HUES64 (cell line): ENCODE measurements at regions not wholly inside any gene's neighbourhood (a gene's known extent, or its start where the extent isn't known, plus 50 kb on each side); places are given as distances from the start of the nearest gene placed in this dataset.

Experiments
- H3K27ac ChIP-seq: 2 replicates; pipeline ENCODE4 v1.7.0; 2013; ENCODE audit warnings: low read depth, low read length, inconsistent platforms
- H3K27me3 ChIP-seq: 2 replicates; pipeline ENCODE4 v1.6.1; 2013; ENCODE audit warnings: mild to moderate bottlenecking, low read length; ENCODE audit not compliant: insufficient read depth
- H3K36me3 ChIP-seq: 2 replicates; pipeline ENCODE4 v1.6.1; 2013; ENCODE audit warnings: mild to moderate bottlenecking, low read length; ENCODE audit not compliant: insufficient read depth
- H3K4me1 ChIP-seq: 2 replicates; pipeline ENCODE4 v1.6.1; 2013; ENCODE audit warnings: mild to moderate bottlenecking, low read length, moderate library complexity; ENCODE audit not compliant: insufficient read depth
- H3K4me3 ChIP-seq: 2 replicates; pipeline ENCODE4 v1.5.1; 2013; ENCODE audit warnings: mild to moderate bottlenecking, low read length, moderate library complexity
- H3K9ac ChIP-seq: 2 replicates; pipeline ENCODE4 v1.6.1; 2013; ENCODE audit warnings: mild to moderate bottlenecking, low read depth, low read length
- H3K9me3 ChIP-seq: 2 replicates; pipeline ENCODE4 v1.6.1; 2013; ENCODE audit warnings: low read depth, low read length; ENCODE audit not compliant: insufficient read depth
- WGBS: fragments of 150-250, 120-280 bp; methylation state at CpG from one replicate; pipeline ENCODE4 v1.1.7; 2013; ENCODE audit warnings: missing lambda C conversion rate; 5-methylcytosine and 5-hydroxymethylcytosine counted together

- WGBS, result 94% methylated on average over 5 of the region's 5 CpGs
- H3K27me3 ChIP-seq, result no peaks in the 10 kb centered on the region
- H3K4me1 ChIP-seq, result no peaks in the 10 kb centered on the region
- no peaks in the 10 kb centered on the region for H3K9me3 ChIP-seq
- no peak overlapping the region for H3K9ac ChIP-seq
- no peak overlapping the region for H3K4me3 ChIP-seq
- no peak overlapping the region for H3K27ac ChIP-seq
- H3K36me3 ChIP-seq, result no peaks in the 10 kb centered on the region
These were observed 146.2 kb upstream of the OSR1 start for GRCh38 chr2:19504400-19505198.

- WGBS, result 93% methylated on average over 3 of the region's 3 CpGs
- Histone ChIP-seq H3K4me3 (no peak overlapping the region), H3K27ac (no peak overlapping the region), H3K4me1 (no peaks in the 10 kb centered on the region), H3K9me3 (no peaks in the 10 kb centered on the region), H3K36me3 (no peaks in the 10 kb centered on the region), H3K9ac (no peak overlapping the region), H3K27me3 (no peaks in the 10 kb centered on the region)
These were observed 145.5 kb upstream of the OSR1 start for GRCh38 chr2:19503915-19504314.

- Histone ChIP-seq H3K9ac (no peak overlapping the region), H3K27me3 (no peaks in the 10 kb centered on the region), H3K27ac (no peak overlapping the region), H3K9me3 (no peaks in the 10 kb centered on the region), H3K4me1 (no peaks in the 10 kb centered on the region), H3K4me3 (no peak overlapping the region), H3K36me3 (no peaks in the 10 kb centered on the region)
- 92% methylated on average over 4 of the region's 4 CpGs for WGBS
These were observed 145.0 kb upstream of the OSR1 start for GRCh38 chr2:19503406-19503805.

GRCh38 chr2:19500126-19500525 is 141.7 kb upstream of the OSR1 start:
- Histone ChIP-seq H3K9me3 (no peaks in the 10 kb centered on the region), H3K27ac (no peak overlapping the region), H3K36me3 (no peaks in the 10 kb centered on the region), H3K27me3 (no peaks in the 10 kb centered on the region), H3K9ac (no peak overlapping the region), H3K4me1 (no peaks in the 10 kb centered on the region), H3K4me3 (no peak overlapping the region)

DNA sequence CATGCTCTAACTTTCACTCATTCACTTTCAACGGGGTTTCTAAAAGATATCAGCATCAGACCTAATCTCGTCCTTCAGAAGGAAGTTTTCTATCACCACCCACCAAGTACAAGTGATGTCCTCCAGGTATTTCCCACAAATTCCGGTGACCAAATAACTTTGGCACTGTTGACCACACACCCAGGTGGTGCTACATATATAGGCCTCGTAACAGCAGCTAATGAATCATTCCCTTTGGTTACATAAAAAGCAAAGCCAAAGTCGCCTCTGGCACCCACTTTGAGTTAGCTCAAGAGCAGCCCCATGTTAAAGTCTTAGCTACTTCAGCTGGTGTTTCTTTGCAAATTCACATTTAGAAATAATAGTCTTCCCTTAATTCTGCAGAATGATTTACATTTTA is 138.2 kb upstream of the OSR1 start:
- H3K4me1 ChIP-seq, result no peaks in the 10 kb centered on the region
- no peak overlapping the region for H3K27ac ChIP-seq
- no peaks in the 10 kb centered on the region for H3K36me3 ChIP-seq
- H3K9ac ChIP-seq, result no peak overlapping the region
- H3K4me3 ChIP-seq, result no peak overlapping the region
- H3K9me3 ChIP-seq, result no peaks in the 10 kb centered on the region
- H3K27me3 ChIP-seq, result no peaks in the 10 kb centered on the region
- 92% methylated on average over 5 of the region's 5 CpGs for WGBS

DNA sequence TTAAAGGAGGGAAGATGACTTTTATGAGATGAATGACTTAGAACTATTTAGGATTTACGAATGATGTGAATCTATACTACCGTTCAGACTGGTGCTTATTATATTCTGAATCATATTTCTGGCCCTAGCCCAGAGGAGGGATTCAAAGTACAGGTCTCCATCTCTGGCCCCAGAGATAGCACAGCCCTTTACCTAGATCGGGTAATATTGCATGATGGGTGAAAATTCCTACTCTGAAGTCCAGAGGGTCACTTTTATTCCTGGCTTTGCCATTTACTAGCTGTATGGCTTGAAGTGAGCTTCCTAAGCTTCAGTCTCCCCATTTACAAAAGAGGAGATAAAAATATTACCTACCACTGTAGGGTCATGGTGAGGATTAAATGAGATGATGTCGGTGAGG is 135.8 kb upstream of the OSR1 start:
- H3K27me3 ChIP-seq, result no peaks in the 10 kb centered on the region

DNA sequence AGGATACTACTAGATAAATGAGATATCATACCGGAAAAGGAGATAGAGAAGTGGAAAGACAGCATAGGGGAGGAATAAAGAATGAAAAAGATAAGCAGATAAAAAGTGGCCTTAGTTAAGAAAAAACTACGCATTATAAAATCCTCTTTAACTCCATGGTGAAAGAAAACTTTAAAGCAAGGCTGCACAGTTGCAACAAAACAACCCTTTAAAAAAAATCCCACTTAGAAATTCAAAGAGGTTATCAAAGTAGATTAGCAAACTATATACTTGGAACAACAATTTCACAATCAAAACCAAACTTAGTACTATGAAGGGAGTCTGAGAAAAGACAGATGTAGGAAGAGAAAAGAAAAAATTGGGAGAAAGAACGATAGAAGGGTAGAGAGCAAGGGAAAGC is 133.4 kb upstream of the OSR1 start:
- H3K9ac ChIP-seq, result no peak overlapping the region
- H3K27ac ChIP-seq, result no peak overlapping the region
- H3K4me1 ChIP-seq, result no peaks in the 10 kb centered on the region
- no peaks in the 10 kb centered on the region for H3K9me3 ChIP-seq
- no peak overlapping the region for H3K4me3 ChIP-seq
- no peaks in the 10 kb centered on the region for H3K27me3 ChIP-seq
- no peaks in the 10 kb centered on the region for H3K36me3 ChIP-seq
- 87% methylated on average over 3 of the region's 3 CpGs for WGBS

More for the DNA sequence above, 135.8 kb upstream of the OSR1 start:
- H3K4me1 ChIP-seq, result no peaks in the 10 kb centered on the region
- no peak overlapping the region for H3K4me3 ChIP-seq
- no peaks in the 10 kb centered on the region for H3K9me3 ChIP-seq
- no peaks in the 10 kb centered on the region for H3K36me3 ChIP-seq
- H3K27ac ChIP-seq, result no peak overlapping the region
- WGBS, result 97% methylated on average over 4 of the region's 4 CpGs
- H3K9ac ChIP-seq, result no peak overlapping the region

GRCh38 chr2:19490846-19491435 is 132.5 kb upstream of the OSR1 start:
- Histone ChIP-seq H3K4me3 (no peak overlapping the region), H3K9me3 (no peaks in the 10 kb centered on the region), H3K9ac (no peak overlapping the region), H3K36me3 (no peaks in the 10 kb centered on the region), H3K27me3 (no peaks in the 10 kb centered on the region), H3K27ac (no peak overlapping the region), H3K4me1 (no peaks in the 10 kb centered on the region)
- 90% methylated on average over 8 of the region's 8 CpGs for WGBS

DNA sequence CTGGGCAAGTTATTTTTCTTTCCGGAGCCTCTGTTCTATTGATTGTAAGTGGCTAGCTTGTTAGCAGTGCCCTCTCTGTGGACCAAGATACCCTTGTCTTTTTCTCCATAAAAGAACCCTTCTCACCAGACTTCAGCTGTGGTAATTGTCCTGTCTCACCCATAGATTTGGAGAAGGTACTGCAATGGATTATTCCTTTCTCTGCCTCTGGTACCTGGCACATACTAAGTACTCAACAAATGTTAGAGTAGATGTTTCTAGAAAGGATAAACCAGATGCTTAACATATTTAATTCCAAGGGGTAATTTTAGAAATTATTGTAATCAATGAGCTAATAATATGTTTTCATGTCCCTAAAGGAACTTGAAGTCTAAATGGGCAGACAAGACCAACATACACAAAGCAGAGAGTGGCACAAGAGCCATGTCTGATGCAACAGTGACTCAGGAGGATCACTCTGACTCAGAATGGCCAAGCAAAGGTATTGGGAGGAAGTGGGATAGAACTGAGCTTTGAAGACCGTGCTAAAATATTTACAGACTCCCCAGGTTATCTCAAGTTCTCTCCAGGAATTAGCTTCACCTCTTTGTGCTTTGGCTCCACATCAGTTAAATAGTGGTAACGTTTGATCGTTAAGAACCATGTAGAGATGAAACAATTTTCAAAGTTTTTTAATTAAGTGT is 129.7 kb upstream of the OSR1 start:
- Histone ChIP-seq H3K4me3 (no peak overlapping the region), H3K27ac (no peak overlapping the region), H3K36me3 (no peaks in the 10 kb centered on the region), H3K27me3 (no peaks in the 10 kb centered on the region), H3K9ac (no peak overlapping the region), H3K9me3 (no peaks in the 10 kb centered on the region), H3K4me1 (no peaks in the 10 kb centered on the region)
- WGBS, result 81% methylated on average over 2 of the region's 4 CpGs

DNA sequence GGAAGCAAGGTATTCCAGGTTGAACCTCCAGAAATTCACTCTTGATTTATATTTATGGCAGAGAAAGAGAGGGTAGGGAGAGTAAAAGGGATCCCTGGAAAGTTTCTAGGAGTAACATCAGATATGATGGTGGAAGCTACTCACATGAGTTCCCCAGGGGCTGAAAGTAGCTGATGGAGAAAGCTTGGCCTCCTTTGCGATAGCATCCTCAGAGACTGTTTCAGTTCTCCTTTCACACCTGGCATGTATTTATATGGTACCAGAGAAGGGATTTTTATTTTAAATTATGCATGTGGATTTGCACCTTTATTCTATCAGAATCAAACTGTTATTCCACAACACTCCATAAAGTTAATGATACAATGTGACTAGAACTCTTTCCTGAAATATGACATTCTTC is 126.3 kb upstream of the OSR1 start:
- no peaks in the 10 kb centered on the region for H3K4me1 ChIP-seq
- WGBS, result 83% methylated on average over 1 of the region's 1 CpG

GRCh38 chr2:19480673-19481072 is 122.2 kb upstream of the OSR1 start:
- H3K4me1 ChIP-seq, result no peaks in the 10 kb centered on the region
- no peak overlapping the region for H3K9ac ChIP-seq
- H3K4me3 ChIP-seq, result no peak overlapping the region
- H3K36me3 ChIP-seq, result no peaks in the 10 kb centered on the region
- WGBS, result 91% methylated on average over 5 of the region's 5 CpGs
- H3K27ac ChIP-seq, result no peak overlapping the region
- H3K27me3 ChIP-seq, result no peaks in the 10 kb centered on the region
- H3K9me3 ChIP-seq, result no peaks in the 10 kb centered on the region

More for the DNA sequence above, 126.3 kb upstream of the OSR1 start:
- Histone ChIP-seq H3K27ac (no peak overlapping the region), H3K9ac (no peak overlapping the region), H3K36me3 (no peaks in the 10 kb centered on the region), H3K9me3 (no peaks in the 10 kb centered on the region), H3K27me3 (no peaks in the 10 kb centered on the region), H3K4me3 (no peak overlapping the region)
